GM12878 (cell line): ENCODE measurements at regions not wholly inside any gene's neighbourhood (a gene's known extent, or its start where the extent isn't known, plus 50 kb on each side); places are given as distances from the start of the nearest gene placed in this dataset.
"Not testable (repeated sequence)": the region's sequence is repeated elsewhere in the genome, so short reads cannot be mapped to it uniquely, and the experiment has no call there.

Experiments used
- ATAC-seq: fragments of 200-7000 bp; cut with Tn5 transposase; 3 replicates; pipeline ENCODE4 v1.9.1; 2020; ENCODE audit warnings: mild to moderate bottlenecking, moderate library complexity
- BruUV-seq: library from RNA; stranded (reverse); fragments of 400-500 nt; replicated peaks from 2 replicates; lab custom pipeline; 2021; lab: Mats Ljungman, UMichigan
- CTCF ChIA-PET: fragments of 300-600 bp; sonication (Branson Sonifier 250); formaldehyde crosslinking; extraction: SDS; loops from one replicate; lab custom pipeline; 2021; ENCODE audit warnings: inconsistent platforms; lab: Yijun Ruan, JAX
- POLR2A ChIA-PET: fragments of 350-600 bp; formaldehyde crosslinking; extraction: SDS; loops from one replicate; lab custom pipeline; 2021; ENCODE audit warnings: inconsistent platforms; lab: Charles Lee
- RAD21 ChIA-PET: fragments of 300-600 bp; sonication (Branson Sonifier 250); formaldehyde crosslinking; loops from one replicate; lab custom pipeline; 2023; ENCODE audit warnings: antibody characterized with exemption; ENCODE audit not compliant: unreplicated experiment; lab: Charles Lee
- SMC1A ChIA-PET: fragments of 300-600 bp; sonication (Branson Sonifier 250); formaldehyde crosslinking; loops from one replicate; lab custom pipeline; 2023; ENCODE audit not compliant: unreplicated experiment, uncharacterized antibody; lab: Charles Lee
- DNase-seq: peaks from one replicate; pipeline ENCODE4 v3.0.0-alpha.2; 2011; ENCODE audit warnings: low read depth, low spot score
- FAIRE-seq: peaks from 3 replicates; lab custom pipeline; 2011; peaks lifted over from hg19 to GRCh38; lab: Jason Lieb, UNC
- H2AFZ ChIP-seq: 2 replicates; pipeline ENCODE4 v1.6.0; 2011; ENCODE audit warnings: low read depth, low read length, control low read depth; ENCODE audit not compliant: control insufficient read depth
- H3K27ac ChIP-seq: 2 replicates; pipeline ENCODE4 v1.5.1; 2011; ENCODE audit warnings: control low read depth; ENCODE audit not compliant: control insufficient read depth, insufficient read depth
- H3K27me3 ChIP-seq, 2 experiments: replicated peaks in 1 of 2; 2 replicates each; pipeline versions ENCODE4 v1.6.0 to v1.6.1; 2011; ENCODE audit warnings: low read length in 1 of 2; ENCODE audit not compliant: control insufficient read depth in 2 of 2, insufficient read depth in 2 of 2
- H3K36me3 ChIP-seq, 2 experiments: 2 replicates each; pipeline ENCODE4 v1.5.1; 2011; ENCODE audit warnings: low read length in 1 of 2; ENCODE audit not compliant: control insufficient read depth in 2 of 2, insufficient read depth in 2 of 2
- H3K4me1 ChIP-seq: 2 replicates; pipeline ENCODE4 v1.6.1; 2011; ENCODE audit warnings: mild to moderate bottlenecking, low read length, moderate library complexity, mixed read lengths; ENCODE audit not compliant: control insufficient read depth, insufficient read depth
- H3K4me2 ChIP-seq: 2 replicates; pipeline ENCODE4 v1.6.0; 2011; ENCODE audit warnings: control low read depth; ENCODE audit not compliant: control insufficient read depth, insufficient read depth
- H3K4me3 ChIP-seq: fragments of 200-600 bp; sonication (generic); 2 replicates; pipeline ENCODE4 v1.5.1; 2016
- H3K79me2 ChIP-seq: 2 replicates; pipeline ENCODE4 v1.6.0; 2011; ENCODE audit warnings: low read length; ENCODE audit not compliant: control insufficient read depth, insufficient read depth
- H3K9ac ChIP-seq: 2 replicates; pipeline ENCODE4 v1.8.0; 2011; ENCODE audit warnings: low read length, control low read depth, mixed read lengths; ENCODE audit not compliant: control insufficient read depth, insufficient read depth
- H3K9me3 ChIP-seq: replicated peaks from 3 replicates; pipeline ENCODE4 v1.5.1; 2011; ENCODE audit warnings: mild to moderate bottlenecking, low read length; ENCODE audit not compliant: control insufficient read depth, insufficient read depth
- H4K20me1 ChIP-seq: 2 replicates; pipeline ENCODE4 v1.6.0; 2011; ENCODE audit not compliant: control insufficient read depth, insufficient read depth
- BMI1 ChIP-seq: fragments of 450-650 bp; IDR thresholded peaks from 2 replicates; pipeline ENCODE4 v1.6.1; 2016; ENCODE audit warnings: mild to moderate bottlenecking, moderate library complexity, borderline replicate concordance
- BRCA1 ChIP-seq: IDR thresholded peaks from 2 replicates; pipeline ENCODE4 v1.6.1; 2011; ENCODE audit warnings: low read depth, low read length, improper control_type of control experiment
- DPF2 ChIP-seq: fragments of 450-650 bp; IDR thresholded peaks from 2 replicates; pipeline ENCODE4 v1.6.1; 2017; ENCODE audit warnings: mild to moderate bottlenecking
- POLR2A ChIP-seq: IDR thresholded peaks from 2 replicates; pipeline ENCODE4 v1.6.1; 2011; ENCODE audit warnings: low read depth, mild to moderate bottlenecking, low read length
- RB1 ChIP-seq: fragments of 450-650 bp; formaldehyde crosslinking; IDR thresholded peaks from 2 replicates; pipeline ENCODE4 v1.6.1; 2017; ENCODE audit warnings: mild to moderate bottlenecking, borderline replicate concordance
- WGBS: methylation state at CpG from one replicate; pipeline ENCODE4 v1.1.6; 2016; ENCODE audit warnings: low lambda C conversion rate; ENCODE audit not compliant: insufficient replicate concordance, insufficient coverage; ENCODE audit errors: missing lambda C conversion rate; 5-methylcytosine and 5-hydroxymethylcytosine counted together
- in situ Hi-C: fragments of 300-500 bp; cut with MboI; formaldehyde crosslinking; loops from 9 replicates; pipeline ENCODE4 v1.14.3; 2018; ENCODE audit warnings: mixed read lengths
- intact Hi-C: fragments of 100-400 bp; cut with micrococcal nuclease; formaldehyde crosslinking; loops from one replicate; pipeline ENCODE4 v1.14.2; 2022; ENCODE audit not compliant: unreplicated experiment
- TF ChIP-seq, protein P1 (sequence below): IDR thresholded peaks from 2 replicates; pipeline ENCODE4 v1.6.1; 2012; ENCODE audit warnings: improper control_type of control experiment, low read depth, low read length; ENCODE audit not compliant: insufficient replicate concordance
- TF ChIP-seq, protein P2 (sequence below): IDR thresholded peaks from 2 replicates; pipeline ENCODE4 v1.6.1; 2011; ENCODE audit warnings: low read depth, low read length, improper control_type of control experiment, borderline replicate concordance
- TF ChIP-seq, protein P3 (sequence below): fragments of 450-650 bp; IDR thresholded peaks from 2 replicates; pipeline ENCODE4 v1.6.1; 2018; ENCODE audit warnings: borderline replicate concordance, mild to moderate bottlenecking; ENCODE audit not compliant: partially characterized antibody

DNA sequence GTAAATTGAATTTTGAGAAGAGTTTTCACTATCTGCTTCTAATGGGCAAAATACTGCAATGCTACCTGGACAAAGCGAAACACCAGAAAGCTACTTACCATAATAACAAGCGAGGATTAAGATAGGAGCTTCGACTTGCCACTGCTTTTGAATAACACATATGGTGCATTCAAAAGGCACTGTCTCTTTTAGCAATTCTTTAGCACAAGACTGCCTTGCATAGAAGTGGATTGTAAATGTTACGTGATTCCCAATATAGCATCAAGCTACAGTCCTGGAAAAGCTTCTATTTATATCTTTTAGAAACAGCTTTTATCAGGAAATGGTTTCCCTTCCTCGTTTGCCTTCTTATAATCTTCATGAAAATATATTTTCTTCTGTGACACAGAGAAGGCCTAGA lies 258.7 kb upstream of the PDE3A start (continued):
- TF ChIP-seq BRCA1 (no peak), DPF2 (no peak), RB1 (no peak), POLR2A (no peak), BMI1 (no peak)
- TF ChIP-seq, protein P1, sequence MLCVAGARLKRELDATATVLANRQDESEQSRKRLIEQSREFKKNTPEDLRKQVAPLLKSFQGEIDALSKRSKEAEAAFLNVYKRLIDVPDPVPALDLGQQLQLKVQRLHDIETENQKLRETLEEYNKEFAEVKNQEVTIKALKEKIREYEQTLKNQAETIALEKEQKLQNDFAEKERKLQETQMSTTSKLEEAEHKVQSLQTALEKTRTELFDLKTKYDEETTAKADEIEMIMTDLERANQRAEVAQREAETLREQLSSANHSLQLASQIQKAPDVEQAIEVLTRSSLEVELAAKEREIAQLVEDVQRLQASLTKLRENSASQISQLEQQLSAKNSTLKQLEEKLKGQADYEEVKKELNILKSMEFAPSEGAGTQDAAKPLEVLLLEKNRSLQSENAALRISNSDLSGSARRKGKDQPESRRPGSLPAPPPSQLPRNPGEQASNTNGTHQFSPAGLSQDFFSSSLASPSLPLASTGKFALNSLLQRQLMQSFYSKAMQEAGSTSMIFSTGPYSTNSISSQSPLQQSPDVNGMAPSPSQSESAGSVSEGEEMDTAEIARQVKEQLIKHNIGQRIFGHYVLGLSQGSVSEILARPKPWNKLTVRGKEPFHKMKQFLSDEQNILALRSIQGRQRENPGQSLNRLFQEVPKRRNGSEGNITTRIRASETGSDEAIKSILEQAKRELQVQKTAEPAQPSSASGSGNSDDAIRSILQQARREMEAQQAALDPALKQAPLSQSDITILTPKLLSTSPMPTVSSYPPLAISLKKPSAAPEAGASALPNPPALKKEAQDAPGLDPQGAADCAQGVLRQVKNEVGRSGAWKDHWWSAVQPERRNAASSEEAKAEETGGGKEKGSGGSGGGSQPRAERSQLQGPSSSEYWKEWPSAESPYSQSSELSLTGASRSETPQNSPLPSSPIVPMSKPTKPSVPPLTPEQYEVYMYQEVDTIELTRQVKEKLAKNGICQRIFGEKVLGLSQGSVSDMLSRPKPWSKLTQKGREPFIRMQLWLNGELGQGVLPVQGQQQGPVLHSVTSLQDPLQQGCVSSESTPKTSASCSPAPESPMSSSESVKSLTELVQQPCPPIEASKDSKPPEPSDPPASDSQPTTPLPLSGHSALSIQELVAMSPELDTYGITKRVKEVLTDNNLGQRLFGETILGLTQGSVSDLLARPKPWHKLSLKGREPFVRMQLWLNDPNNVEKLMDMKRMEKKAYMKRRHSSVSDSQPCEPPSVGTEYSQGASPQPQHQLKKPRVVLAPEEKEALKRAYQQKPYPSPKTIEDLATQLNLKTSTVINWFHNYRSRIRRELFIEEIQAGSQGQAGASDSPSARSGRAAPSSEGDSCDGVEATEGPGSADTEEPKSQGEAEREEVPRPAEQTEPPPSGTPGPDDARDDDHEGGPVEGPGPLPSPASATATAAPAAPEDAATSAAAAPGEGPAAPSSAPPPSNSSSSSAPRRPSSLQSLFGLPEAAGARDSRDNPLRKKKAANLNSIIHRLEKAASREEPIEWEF = no peak
- TF ChIP-seq, protein P2, sequence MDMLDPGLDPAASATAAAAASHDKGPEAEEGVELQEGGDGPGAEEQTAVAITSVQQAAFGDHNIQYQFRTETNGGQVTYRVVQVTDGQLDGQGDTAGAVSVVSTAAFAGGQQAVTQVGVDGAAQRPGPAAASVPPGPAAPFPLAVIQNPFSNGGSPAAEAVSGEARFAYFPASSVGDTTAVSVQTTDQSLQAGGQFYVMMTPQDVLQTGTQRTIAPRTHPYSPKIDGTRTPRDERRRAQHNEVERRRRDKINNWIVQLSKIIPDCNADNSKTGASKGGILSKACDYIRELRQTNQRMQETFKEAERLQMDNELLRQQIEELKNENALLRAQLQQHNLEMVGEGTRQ = no peak
- TF ChIP-seq, protein P3, sequence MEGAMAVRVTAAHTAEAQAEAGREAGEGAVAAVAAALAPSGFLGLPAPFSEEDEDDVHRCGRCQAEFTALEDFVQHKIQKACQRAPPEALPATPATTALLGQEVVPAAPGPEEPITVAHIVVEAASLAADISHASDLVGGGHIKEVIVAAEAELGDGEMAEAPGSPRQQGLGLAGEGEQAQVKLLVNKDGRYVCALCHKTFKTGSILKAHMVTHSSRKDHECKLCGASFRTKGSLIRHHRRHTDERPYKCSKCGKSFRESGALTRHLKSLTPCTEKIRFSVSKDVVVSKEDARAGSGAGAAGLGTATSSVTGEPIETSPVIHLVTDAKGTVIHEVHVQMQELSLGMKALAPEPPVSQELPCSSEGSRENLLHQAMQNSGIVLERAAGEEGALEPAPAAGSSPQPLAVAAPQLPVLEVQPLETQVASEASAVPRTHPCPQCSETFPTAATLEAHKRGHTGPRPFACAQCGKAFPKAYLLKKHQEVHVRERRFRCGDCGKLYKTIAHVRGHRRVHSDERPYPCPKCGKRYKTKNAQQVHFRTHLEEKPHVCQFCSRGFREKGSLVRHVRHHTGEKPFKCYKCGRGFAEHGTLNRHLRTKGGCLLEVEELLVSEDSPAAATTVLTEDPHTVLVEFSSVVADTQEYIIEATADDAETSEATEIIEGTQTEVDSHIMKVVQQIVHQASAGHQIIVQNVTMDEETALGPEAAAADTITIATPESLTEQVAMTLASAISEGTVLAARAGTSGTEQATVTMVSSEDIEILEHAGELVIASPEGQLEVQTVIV = no peak

DNA sequence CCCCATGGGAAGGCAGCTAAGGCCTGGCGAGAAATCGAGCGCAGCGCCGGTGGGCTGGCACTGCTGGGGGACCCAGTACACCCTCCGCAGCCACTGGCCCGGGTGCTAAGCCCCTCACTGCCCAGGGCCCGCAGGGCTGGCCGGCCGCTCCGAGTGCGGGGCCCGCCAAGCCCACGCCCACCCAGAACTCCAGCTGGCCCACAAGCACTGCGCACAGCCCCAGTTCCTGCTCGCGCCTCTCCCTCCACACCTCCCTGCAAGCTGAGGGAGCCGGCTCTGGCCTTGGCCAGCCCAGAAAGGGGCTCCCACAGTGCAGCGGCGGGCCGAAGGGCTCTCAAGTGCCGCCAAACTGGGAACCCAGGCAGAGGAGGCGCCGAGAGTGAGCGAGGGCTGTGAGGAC lies 253.0 kb upstream of the PDE3A start:
- RAD21 ChIA-PET, intact Hi-C loops, H4K20me1 ChIP-seq, ATAC-seq, H3K27me3 ChIP-seq, H3K9ac ChIP-seq, H3K36me3 ChIP-seq, H3K27ac ChIP-seq, H3K4me1 ChIP-seq, H3K4me2 ChIP-seq, POLR2A ChIA-PET, BruUV-seq, DNase-seq, H3K9me3 ChIP-seq, FAIRE-seq, H3K4me3 ChIP-seq, H2AFZ ChIP-seq, in situ Hi-C loops, CTCF ChIA-PET, H3K79me2 ChIP-seq, SMC1A ChIA-PET: not testable (repeated sequence)
- 66% methylated on average over 18 of the region's 25 CpGs for WGBS
